ENCODE measurements at regions not wholly inside any gene's neighbourhood (a gene's known extent, or its start where the extent isn't known, plus 50 kb on each side); places are given as distances from the start of the nearest gene placed in this dataset.
"Not testable (repeated sequence)": the region's sequence is repeated elsewhere in the genome, so short reads cannot be mapped to it uniquely, and the experiment has no call there.

DNA sequence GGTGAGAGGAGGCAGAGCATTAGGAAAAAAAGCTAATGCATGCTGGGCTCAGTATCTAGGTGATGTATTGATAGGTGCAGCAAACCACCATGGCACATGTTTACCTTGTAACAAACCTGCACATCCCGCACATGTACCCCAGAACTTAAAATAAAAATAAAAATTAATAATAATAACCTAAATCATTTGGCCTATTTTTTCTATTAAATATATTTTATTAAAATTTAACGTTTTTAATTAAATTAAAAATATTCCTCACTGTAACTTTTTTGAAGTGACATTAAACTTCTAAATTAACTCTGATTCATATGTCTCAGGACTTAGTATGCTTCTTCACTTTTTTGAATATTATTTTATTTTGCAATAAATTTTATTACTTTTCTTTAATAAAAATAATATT lies 83.7 kb upstream of the PARP8 start:
- no peak overlapping the region for H3K27ac ChIP-seq
- WGBS, 5 donors = 85 to 96% (median 90%) methylated on average over 2 of the region's 2 CpGs
- H3K27me3 ChIP-seq (replicated peaks in 1 of 7) = no peaks in the 10 kb centered on the region
- TF ChIP-seq POLR2A (IDR thresholded peaks at IDR 0.05) = no peak
- no peak for TF ChIP-seq POLR2AphosphoS5 (IDR thresholded peaks at IDR 0.05)
- TF ChIP-seq CTCF (IDR thresholded peaks at IDR 0.05 in 8 of 11, conservative IDR thresholded peaks at IDR 0.05 in 3 of 11) = no peak
- no peak for DNase-seq
- no peak overlapping the region for H3K4me3 ChIP-seq
- no peaks in the 10 kb centered on the region for H3K4me1 ChIP-seq
- intact Hi-C loops (cut with DNase I; ENCODE audit: low total_unique reads) = no loop called here
- no peaks in the 10 kb centered on the region for H3K9me3 ChIP-seq
- H3K36me3 ChIP-seq = no peaks in the 10 kb centered on the region

GRCh38 chr5:50583621-50584020 lies 82.8 kb upstream of the PARP8 start:
- Histone ChIP-seq H3K4me1 (no peaks in the 10 kb centered on the region), H3K27ac (no peak overlapping the region), H3K9me3 (no peaks in the 10 kb centered on the region), H3K36me3 (no peaks in the 10 kb centered on the region), H3K4me3 (no peak overlapping the region), H3K27me3 (replicated peaks in 1 of 7) (no peaks in the 10 kb centered on the region)
- no peak for DNase-seq
- 93 to 100% (median 96%) methylated on average over 3 of the region's 3 CpGs for WGBS, 5 donors
- intact Hi-C loops (cut with DNase I; ENCODE audit: low total_unique reads) = no loop called here
- no peak for TF ChIP-seq POLR2AphosphoS5 (IDR thresholded peaks at IDR 0.05)
- TF ChIP-seq POLR2A (IDR thresholded peaks at IDR 0.05) = no peak
- no peak for TF ChIP-seq CTCF (IDR thresholded peaks at IDR 0.05 in 8 of 11, conservative IDR thresholded peaks at IDR 0.05 in 3 of 11)

DNA sequence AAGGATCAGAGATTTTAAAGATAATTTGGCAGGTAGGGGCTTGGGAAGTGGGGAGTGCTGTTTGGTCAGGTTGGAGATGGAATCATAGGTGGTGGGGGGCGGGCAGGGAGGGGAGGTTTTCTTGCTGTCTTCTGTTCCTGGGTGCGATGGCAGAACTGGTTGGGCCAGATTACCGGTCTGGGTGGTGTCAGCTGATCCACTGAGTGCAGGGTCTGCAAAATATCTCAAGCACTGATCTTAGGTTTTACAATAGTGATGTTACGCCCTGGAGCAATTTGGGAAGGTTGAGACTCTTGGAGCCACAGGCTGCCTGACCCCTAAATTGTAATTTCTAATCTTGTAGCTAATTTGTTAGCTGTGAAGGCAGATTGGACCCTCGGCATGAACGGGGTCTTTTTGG lies 78.0 kb upstream of the PARP8 start:
- H3K9me3 ChIP-seq; H3K27ac ChIP-seq; H3K36me3 ChIP-seq; DNase-seq; H3K27me3 ChIP-seq (replicated peaks in 1 of 7); intact Hi-C loops (cut with DNase I; ENCODE audit: low total_unique reads); H3K4me3 ChIP-seq: not testable (repeated sequence)
- WGBS, 5 donors = 93 to 99% (median 95%) methylated on average over 6 of the region's 6 CpGs
- H3K4me1 ChIP-seq = peaks cover 0 to 29% (median 13%) of the 10 kb centered on the region in 6 donors

DNA sequence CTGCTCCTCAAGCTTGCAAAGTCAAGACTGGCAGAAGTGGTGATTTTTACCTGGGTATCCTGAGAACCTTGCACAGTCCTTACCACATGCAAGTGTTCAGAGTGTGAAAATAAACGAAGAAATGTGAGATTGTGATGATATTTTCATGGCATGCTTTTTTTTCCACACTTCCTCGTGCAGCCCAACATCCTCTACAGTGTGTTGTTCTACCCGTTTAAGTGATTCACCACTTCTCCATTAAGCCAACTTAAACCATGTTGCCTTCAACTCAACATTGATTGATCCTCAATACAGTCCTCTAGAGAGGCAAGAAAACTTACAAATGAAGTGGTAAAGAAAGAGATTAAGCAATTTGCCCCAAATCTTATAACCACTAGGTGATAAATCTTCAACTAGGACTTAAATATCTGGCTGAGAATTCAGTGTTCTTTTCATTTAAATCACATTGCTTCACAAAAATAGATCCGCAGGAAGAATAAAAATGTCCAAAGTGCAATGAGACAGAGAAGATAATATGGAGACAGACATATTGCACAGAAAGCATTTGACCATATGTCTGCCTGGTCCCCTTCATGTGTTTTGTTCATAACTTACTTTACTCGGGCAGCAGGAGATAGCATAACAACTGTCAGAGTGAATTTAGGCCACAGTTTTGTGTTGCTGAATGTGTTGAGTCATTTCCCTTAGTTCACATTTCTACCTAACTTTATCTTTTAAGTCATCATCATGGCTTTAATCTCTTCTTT lies 75.8 kb upstream of the PARP8 start:
- H3K9me3 ChIP-seq; DNase-seq; H3K4me3 ChIP-seq; intact Hi-C loops (cut with DNase I; ENCODE audit: low total_unique reads); H3K27me3 ChIP-seq (replicated peaks in 1 of 7); H3K36me3 ChIP-seq: not testable (repeated sequence)
- 37 to 57% (median 50%) methylated on average over 5 of the region's 5 CpGs for WGBS, 5 donors
- Histone ChIP-seq H3K27ac (peak overlapping the region in 5 of 8 donors; percentile 14 to 82 (median 76)), H3K4me1 (peaks cover 0 to 41% (median 17%) of the 10 kb centered on the region in 6 donors)

DNA sequence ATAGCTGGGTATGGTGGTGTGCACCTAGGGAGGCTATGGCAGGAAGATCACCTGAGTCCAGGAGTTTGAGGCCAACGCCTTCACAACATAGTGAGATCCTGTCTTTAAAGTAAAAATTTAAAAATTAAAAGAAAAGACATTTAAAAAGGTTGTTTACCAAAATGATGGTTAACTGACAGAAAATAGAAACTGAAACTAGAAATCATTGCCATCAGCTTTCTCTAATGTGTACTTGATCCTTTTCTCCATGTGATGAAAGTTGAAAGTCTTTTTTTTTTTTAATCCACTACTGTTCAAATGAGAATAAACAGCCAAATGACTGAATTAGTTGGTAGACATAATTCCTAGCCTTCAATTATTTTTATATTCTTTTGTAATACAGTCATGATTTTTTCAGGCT lies 75.1 kb upstream of the PARP8 start:
- H3K27me3 ChIP-seq (replicated peaks in 1 of 7); H3K36me3 ChIP-seq; DNase-seq; H3K9me3 ChIP-seq; intact Hi-C loops (cut with DNase I; ENCODE audit: low total_unique reads); H3K4me3 ChIP-seq: not testable (repeated sequence)
- Histone ChIP-seq H3K27ac (peak overlapping the region in 6 of 8 donors; percentile 9 to 82 (median 75)), H3K4me1 (peaks cover 0 to 41% (median 17%) of the 10 kb centered on the region in 6 donors)
- 85 to 89% (median 87%) methylated on average over 1 of the region's 1 CpG for WGBS, 5 donors

Measured in spleen (tissue), 11 donors.